Natural killer cell (primary cell): ENCODE measurements at regions not wholly inside any gene's neighbourhood (a gene's known extent, or its start where the extent isn't known, plus 50 kb on each side); places are given as distances from the start of the nearest gene placed in this dataset.

Experiments used
- ATAC-seq, 3 donors: fragments of 150-1000 bp in 2 of 3; fragments of 200-7000 bp in 1 of 3; cut with Tn5 transposase; 1 replicate in 1 of 3; 2 replicates in 2 of 3; pipeline ENCODE4 v1.10.0; 2021; ENCODE audit warnings: mild to moderate bottlenecking in 2 of 3, moderate library complexity in 2 of 3
- DNase-seq, 2 donors: peaks; one replicate each; pipeline versions ENCODE4 v3.0.0 to v3.0.0-alpha.2; 2013 to 2021; ENCODE audit warnings: mixed read lengths in 1 of 2
- H3K27ac ChIP-seq: one replicate; pipeline ENCODE4 v1.5.1; 2013; ENCODE audit warnings: mild to moderate bottlenecking, low read length
- H3K27me3 ChIP-seq: one replicate; pipeline ENCODE4 v1.6.1; 2013; ENCODE audit warnings: low read length; ENCODE audit not compliant: control insufficient read depth, insufficient read depth
- H3K36me3 ChIP-seq: one replicate; pipeline ENCODE4 v1.6.1; 2013; ENCODE audit warnings: low read length; ENCODE audit not compliant: control insufficient read depth, insufficient read depth
- H3K4me1 ChIP-seq: one replicate; pipeline ENCODE4 v1.6.1; 2013; ENCODE audit warnings: low read length; ENCODE audit not compliant: control insufficient read depth, insufficient read depth
- H3K4me3 ChIP-seq: one replicate; pipeline ENCODE4 v1.5.1; 2013; ENCODE audit warnings: low read length
- H3K9me3 ChIP-seq: one replicate; pipeline ENCODE4 v1.6.1; 2013; ENCODE audit warnings: low read length; ENCODE audit not compliant: control insufficient read depth, insufficient read depth
- H3K27ac Mint-ChIP-seq, 2 donors: one replicate each; pipeline ENCODE4 v1.8.0; 2022; ENCODE audit warnings: mild to moderate bottlenecking in 2 of 2, mixed read lengths in 2 of 2, moderate library complexity in 1 of 2
- H3K27me3 Mint-ChIP-seq, 2 donors: one replicate each; pipeline ENCODE4 v1.8.0; 2022; ENCODE audit warnings: low read depth in 2 of 2, mixed read lengths in 2 of 2
- H3K36me3 Mint-ChIP-seq: one replicate; pipeline ENCODE4 v1.8.0; 2022; ENCODE audit warnings: mixed read lengths
- H3K4me1 Mint-ChIP-seq, 2 donors: one replicate each; pipeline ENCODE4 v1.8.0; 2022; ENCODE audit warnings: mixed read lengths in 2 of 2
- H3K4me3 Mint-ChIP-seq: one replicate; pipeline ENCODE4 v1.8.0; 2022; ENCODE audit warnings: mild to moderate bottlenecking, moderate library complexity, mixed read lengths
- H3K9me3 Mint-ChIP-seq, 2 donors: one replicate each; pipeline ENCODE4 v1.8.0; 2022; ENCODE audit warnings: mixed read lengths in 2 of 2
- WGBS: methylation state at CpG from one replicate; pipeline ENCODE4 v1.1.7; 2013; ENCODE audit warnings: missing lambda C conversion rate; ENCODE audit not compliant: insufficient coverage; 5-methylcytosine and 5-hydroxymethylcytosine counted together
- intact Hi-C: fragments of 100-400 bp; cut with micrococcal nuclease; formaldehyde crosslinking; loops from one replicate; pipeline ENCODE4 v1.14.2; 2022
- TF ChIP-seq, protein P1 (sequence below): fragments of 200-600 bp; IDR thresholded peaks from one replicate; pipeline ENCODE4 v1.8.0; 2022; ENCODE audit warnings: antibody characterized with exemption

DNA sequence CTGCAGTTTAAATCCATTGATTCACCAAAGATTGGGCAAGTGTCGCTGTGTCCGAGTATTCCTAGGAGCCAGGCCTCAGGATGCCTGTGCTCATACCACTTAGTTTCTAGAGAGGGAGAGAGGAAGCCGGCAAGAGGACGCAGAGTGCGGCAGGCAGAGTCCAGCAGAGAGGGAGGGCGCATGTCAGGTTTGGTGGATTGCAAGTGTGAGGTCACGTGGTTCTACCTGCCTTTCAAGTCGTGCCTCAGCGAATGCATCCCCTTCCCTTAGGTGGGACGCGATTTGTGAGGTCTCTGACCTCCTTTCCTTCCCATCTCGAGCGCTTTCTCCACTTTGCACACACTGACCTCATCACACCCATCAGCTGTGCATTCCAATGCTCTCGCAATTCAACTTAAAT, 188.1 kb downstream of the TMEM18 start:
- H3K27me3 ChIP-seq, result no peaks in the 10 kb centered on the region
- 90% methylated on average over 14 of the region's 14 CpGs for WGBS
- H3K4me3 ChIP-seq, result no peak overlapping the region
- Mint-ChIP-seq H3K36me3 (no peaks in the 10 kb centered on the region), H3K4me1 (no peaks in the 10 kb centered on the region), H3K4me3 (no peak overlapping the region), H3K27ac (no peak overlapping the region), H3K27me3 (peaks cover 16 to 30% of the 10 kb centered on the region in 2 donors), H3K9me3 (no peaks in the 10 kb centered on the region)
- intact Hi-C loops, result no loop called here
- ATAC-seq (no peak), DNase-seq (no peak)
- H3K27ac ChIP-seq, result no peak overlapping the region
- TF ChIP-seq, protein P1, sequence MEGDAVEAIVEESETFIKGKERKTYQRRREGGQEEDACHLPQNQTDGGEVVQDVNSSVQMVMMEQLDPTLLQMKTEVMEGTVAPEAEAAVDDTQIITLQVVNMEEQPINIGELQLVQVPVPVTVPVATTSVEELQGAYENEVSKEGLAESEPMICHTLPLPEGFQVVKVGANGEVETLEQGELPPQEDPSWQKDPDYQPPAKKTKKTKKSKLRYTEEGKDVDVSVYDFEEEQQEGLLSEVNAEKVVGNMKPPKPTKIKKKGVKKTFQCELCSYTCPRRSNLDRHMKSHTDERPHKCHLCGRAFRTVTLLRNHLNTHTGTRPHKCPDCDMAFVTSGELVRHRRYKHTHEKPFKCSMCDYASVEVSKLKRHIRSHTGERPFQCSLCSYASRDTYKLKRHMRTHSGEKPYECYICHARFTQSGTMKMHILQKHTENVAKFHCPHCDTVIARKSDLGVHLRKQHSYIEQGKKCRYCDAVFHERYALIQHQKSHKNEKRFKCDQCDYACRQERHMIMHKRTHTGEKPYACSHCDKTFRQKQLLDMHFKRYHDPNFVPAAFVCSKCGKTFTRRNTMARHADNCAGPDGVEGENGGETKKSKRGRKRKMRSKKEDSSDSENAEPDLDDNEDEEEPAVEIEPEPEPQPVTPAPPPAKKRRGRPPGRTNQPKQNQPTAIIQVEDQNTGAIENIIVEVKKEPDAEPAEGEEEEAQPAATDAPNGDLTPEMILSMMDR, result no peak
- no peaks in the 10 kb centered on the region for H3K36me3 ChIP-seq
- H3K4me1 ChIP-seq, result no peaks in the 10 kb centered on the region
- no peaks in the 10 kb centered on the region for H3K9me3 ChIP-seq

DNA sequence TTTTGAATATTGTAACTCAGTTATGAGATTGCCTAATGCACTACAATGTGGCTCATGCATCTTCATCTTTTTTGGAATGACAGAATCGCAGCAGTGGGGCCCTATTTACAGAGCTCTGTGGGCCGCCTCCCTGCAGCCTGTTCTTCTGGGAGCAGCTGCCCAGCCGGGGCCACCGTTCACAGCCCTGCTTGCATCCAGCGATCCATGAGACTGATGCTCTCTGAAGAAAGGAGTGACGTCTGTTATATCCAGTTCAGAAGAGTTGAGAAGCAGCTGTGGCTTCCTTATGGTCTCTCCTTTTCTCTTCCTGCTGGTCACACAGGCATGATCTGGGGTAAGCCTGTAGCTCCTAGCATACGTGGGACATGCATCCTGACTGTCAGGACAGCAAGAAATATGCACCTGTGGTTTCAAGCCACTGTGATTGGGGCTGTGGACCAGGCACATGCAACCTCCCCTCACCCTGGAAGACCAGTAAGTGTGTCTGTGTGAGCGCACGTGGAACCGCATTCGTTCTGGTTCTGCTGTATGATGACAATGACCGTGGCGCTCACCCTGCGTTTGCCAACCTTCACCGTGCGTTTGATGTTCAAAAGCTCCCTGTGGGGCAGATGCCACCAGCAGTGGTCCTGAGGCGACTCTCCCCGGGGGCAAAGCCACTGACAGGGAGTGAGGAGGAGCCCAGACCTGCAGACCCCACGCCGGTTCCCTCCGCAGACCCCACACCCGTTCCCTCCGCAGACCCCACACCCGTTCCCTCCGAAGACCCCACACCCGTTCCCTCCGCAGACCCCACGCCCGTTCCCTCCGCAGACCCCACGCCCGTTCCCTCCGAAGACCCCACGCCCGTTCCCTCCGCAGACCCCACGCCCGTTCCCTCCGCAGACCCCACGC, 189.8 kb downstream of the TMEM18 start:
- intact Hi-C loops, result no loop called here
- DNase-seq, result no peak

DNA sequence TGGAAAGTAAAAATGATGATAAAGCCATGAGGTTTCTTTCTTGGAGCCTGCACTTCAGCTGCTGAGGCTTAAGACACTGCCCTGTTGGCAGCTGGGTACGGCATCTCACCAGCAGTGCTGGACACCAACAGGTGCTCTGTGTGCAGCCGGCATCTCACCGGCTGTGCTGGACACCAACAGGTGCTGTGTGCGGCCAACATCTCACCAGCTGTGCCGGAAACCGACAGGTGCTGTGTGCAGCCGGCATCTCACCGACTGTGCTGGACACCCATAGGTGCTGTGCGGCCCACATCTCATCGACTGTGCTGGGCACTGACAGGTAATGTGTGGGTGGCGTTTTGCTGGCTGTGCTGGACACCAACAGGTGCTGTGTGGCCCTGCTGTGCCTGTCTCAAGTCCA, 190.8 kb downstream of the TMEM18 start:
- no peaks in the 10 kb centered on the region for H3K36me3 Mint-ChIP-seq
- no peaks in the 10 kb centered on the region for H3K4me1 Mint-ChIP-seq
- DNase-seq (no peak), ATAC-seq (no peak)
- TF ChIP-seq, protein P1, result no peak
- H3K27me3 Mint-ChIP-seq, result peaks cover 8 to 30% of the 10 kb centered on the region in 2 donors
- Histone ChIP-seq H3K4me3 (no peak overlapping the region), H3K27ac (no peak overlapping the region), H3K27me3 (no peaks in the 10 kb centered on the region), H3K36me3 (no peaks in the 10 kb centered on the region), H3K9me3 (no peaks in the 10 kb centered on the region), H3K4me1 (no peaks in the 10 kb centered on the region)
- H3K9me3 Mint-ChIP-seq, result no peaks in the 10 kb centered on the region
- no peak overlapping the region for H3K4me3 Mint-ChIP-seq
- intact Hi-C loops, result no loop called here
- no peak overlapping the region for H3K27ac Mint-ChIP-seq
- 94% methylated on average over 11 of the region's 11 CpGs for WGBS

More for the DNA sequence above, 189.8 kb downstream of the TMEM18 start:
- ATAC-seq, result no peak
- no peaks in the 10 kb centered on the region for H3K9me3 Mint-ChIP-seq
- 92% methylated on average over 30 of the region's 40 CpGs for WGBS
- no peaks in the 10 kb centered on the region for H3K4me1 ChIP-seq
- H3K4me3 Mint-ChIP-seq, result no peak overlapping the region
- peaks cover 15 to 28% of the 10 kb centered on the region in 2 donors for H3K27me3 Mint-ChIP-seq
- H3K27me3 ChIP-seq, result no peaks in the 10 kb centered on the region
- H3K4me3 ChIP-seq, result no peak overlapping the region
- H3K9me3 ChIP-seq, result no peaks in the 10 kb centered on the region
- H3K27ac ChIP-seq, result no peak overlapping the region
- H3K36me3 Mint-ChIP-seq, result no peaks in the 10 kb centered on the region
- no peaks in the 10 kb centered on the region for H3K4me1 Mint-ChIP-seq
- TF ChIP-seq, protein P1, result no peak
- H3K27ac Mint-ChIP-seq, result no peak overlapping the region
- no peaks in the 10 kb centered on the region for H3K36me3 ChIP-seq
